ENCODE measurements at regions not wholly inside any gene's neighbourhood (a gene's known extent, or its start where the extent isn't known, plus 50 kb on each side); places are given as distances from the start of the nearest gene placed in this dataset.

DNA sequence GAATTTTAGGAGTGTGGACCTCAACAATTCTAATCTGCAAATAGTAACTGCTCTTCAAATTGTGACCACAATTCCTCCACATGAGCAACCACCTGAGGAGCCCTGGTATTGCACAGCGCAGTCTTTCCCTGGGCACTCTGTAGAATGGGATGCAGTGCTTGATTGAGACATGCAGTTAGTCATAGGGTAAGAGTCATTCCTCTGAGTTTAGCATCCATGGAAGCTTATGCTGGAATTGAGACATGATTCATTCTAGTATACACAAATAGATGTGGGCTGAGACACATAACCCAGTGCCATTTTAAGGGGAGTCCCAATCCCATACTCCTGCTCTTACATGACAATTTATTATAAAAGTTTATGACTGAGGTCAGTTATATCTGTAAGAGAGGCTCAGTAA lies 582.3 kb upstream of the CNTNAP2 start:
- ATAC-seq: no peak
- no peak overlapping the region for H3K4me3 ChIP-seq
- H3K4me2 ChIP-seq: no peak overlapping the region
- WGBS (ENCODE audit: missing lambda C conversion rate): 0% methylated on average over 1 of the region's 1 CpG
- DNase-seq (ENCODE audit: low read depth in 1 of 2, low spot score in 1 of 2): no peak
- TF ChIP-seq, protein P1, sequence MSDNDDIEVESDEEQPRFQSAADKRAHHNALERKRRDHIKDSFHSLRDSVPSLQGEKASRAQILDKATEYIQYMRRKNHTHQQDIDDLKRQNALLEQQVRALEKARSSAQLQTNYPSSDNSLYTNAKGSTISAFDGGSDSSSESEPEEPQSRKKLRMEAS (IDR thresholded peaks at IDR 0.05): no peak
- 0 out of 3 replicates have a peak, but pooled peaks cover 4% of the 10 kb centered on the region for H3K9me3 ChIP-seq
- no peaks in the 10 kb centered on the region for H3K4me1 ChIP-seq
- CTCF ChIA-PET: no interaction called here
- no peak for FAIRE-seq
- H3K27ac ChIP-seq: no peak overlapping the region
- POLR2A ChIA-PET: no interaction called here

DNA sequence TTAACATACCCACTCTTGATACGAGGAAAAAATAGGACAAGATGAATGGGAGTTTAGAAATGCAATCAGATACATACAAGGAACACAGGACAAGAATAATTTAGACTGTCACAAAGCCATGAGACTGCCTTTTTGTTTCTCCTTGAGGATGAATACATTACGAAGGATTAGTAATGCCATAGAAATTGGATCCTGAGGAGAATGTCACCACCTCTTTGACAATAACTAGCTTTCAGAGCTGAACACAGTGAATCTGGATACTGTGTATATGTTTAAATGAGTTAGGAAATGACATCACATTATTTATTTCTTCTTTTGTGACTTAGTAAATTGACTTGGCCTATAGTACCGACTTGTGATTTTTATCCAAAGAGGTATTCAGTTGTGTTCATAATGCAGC lies 596.3 kb upstream of the CNTNAP2 start:
- no peaks in the 10 kb centered on the region for H3K4me1 ChIP-seq
- TF ChIP-seq FOSB (CRISPR knock-in tag; IDR thresholded peaks at IDR 0.05) (no peak), JUNB (IDR thresholded peaks at IDR 0.05) (no peak), CEBPB (IDR thresholded peaks at IDR 0.05) (no peak), MAFK (IDR thresholded peaks at IDR 0.05; ENCODE audit: partially characterized antibody) (no peak), RAD21 (conservative IDR thresholded peaks at IDR 0.05 in 1 of 2, IDR thresholded peaks at IDR 0.05 in 1 of 2) (no peak), TFCP2L1 (CRISPR knock-in tag; IDR thresholded peaks at IDR 0.05) (no peak), MYC (IDR thresholded peaks at IDR 0.05; ENCODE audit: borderline replicate concordance, low read length) (no peak), NR3C1 (IDR thresholded peaks at IDR 0.05) (no peak), NFE2L2 (conservative IDR thresholded peaks at IDR 0.05; ENCODE audit: low read length) (no peak), CHD4 (IDR thresholded peaks at IDR 0.05; ENCODE audit: borderline replicate concordance) (no peak), POLR2AphosphoS2 (conservative IDR thresholded peaks at IDR 0.05; ENCODE audit: low read length) (no peak), ZC3H11A (IDR thresholded peaks at IDR 0.05) (no peak), JUN (IDR thresholded peaks at IDR 0.05) (no peak), GATA3 (IDR thresholded peaks at IDR 0.05; ENCODE audit: borderline replicate concordance) (no peak), CHD2 (IDR thresholded peaks at IDR 0.05; ENCODE audit: low read length, partially characterized antibody) (no peak), BHLHE40 (IDR thresholded peaks at IDR 0.05; ENCODE audit: low read depth, low read length) (no peak), RARB (CRISPR knock-in tag; IDR thresholded peaks at IDR 0.05) (no peak), EP300 (IDR thresholded peaks at IDR 0.05) (no peak), PHF8 (IDR thresholded peaks at IDR 0.05; ENCODE audit: borderline replicate concordance, low read depth) (no peak)
- TF ChIP-seq, protein P2, sequence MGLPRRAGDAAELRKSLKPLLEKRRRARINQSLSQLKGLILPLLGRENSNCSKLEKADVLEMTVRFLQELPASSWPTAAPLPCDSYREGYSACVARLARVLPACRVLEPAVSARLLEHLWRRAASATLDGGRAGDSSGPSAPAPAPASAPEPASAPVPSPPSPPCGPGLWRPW (IDR thresholded peaks at IDR 0.05): no peak
- WGBS (ENCODE audit: missing lambda C conversion rate): 2% methylated on average over 3 of the region's 3 CpGs
- no peak overlapping the region for H3K27ac ChIP-seq
- no peaks in the 10 kb centered on the region; the same call in 1 of the 3 replicates for H3K9me3 ChIP-seq
- DNase-seq (ENCODE audit: low read depth in 1 of 2, low spot score in 1 of 2): no peak
- H3K4me2 ChIP-seq: no peak overlapping the region
- ATAC-seq: no peak
- no peak overlapping the region for H3K4me3 ChIP-seq
- ChIA-PET CTCF (no interaction called here), POLR2A (no interaction called here)
- FAIRE-seq: no peak

DNA sequence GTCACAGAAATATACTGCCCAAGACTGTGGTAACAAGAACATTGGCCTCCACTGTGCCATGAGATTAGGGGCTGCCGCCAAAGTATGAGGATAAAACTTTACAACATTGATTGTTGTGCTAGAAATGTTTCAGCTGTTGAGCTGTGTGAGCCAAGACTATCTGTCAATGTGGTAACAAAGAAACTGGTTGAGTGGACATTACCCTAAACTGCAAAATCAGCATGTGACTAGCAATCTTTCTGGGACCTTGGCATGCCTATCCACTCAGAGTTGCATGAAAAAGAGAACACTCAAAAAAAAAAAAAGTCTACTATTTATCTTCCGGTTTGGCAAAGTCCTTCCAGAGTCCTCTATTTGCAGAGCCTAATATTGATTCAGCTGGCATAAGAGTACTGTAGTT lies 605.6 kb upstream of the CNTNAP2 start:
- DNase-seq (ENCODE audit: low read depth in 1 of 2, low spot score in 1 of 2) (no peak), FAIRE-seq (no peak), ATAC-seq (no peak)
- 0% methylated on average over 2 of the region's 2 CpGs for WGBS (ENCODE audit: missing lambda C conversion rate)
- POLR2A ChIA-PET: no interaction called here
- CTCF ChIA-PET: no interaction called here
- Histone ChIP-seq H3K4me3 (no peak overlapping the region), H3K4me1 (no peaks in the 10 kb centered on the region), H3K4me2 (no peak overlapping the region), H3K9me3 (no peaks in the 10 kb centered on the region), H3K27ac (no peak overlapping the region)
- no peak for TF ChIP-seq CBX8 (IDR thresholded peaks at IDR 0.05)
- TF ChIP-seq ZSCAN20 (CRISPR knock-in tag; IDR thresholded peaks at IDR 0.05): no peak
- TF ChIP-seq, protein P3, sequence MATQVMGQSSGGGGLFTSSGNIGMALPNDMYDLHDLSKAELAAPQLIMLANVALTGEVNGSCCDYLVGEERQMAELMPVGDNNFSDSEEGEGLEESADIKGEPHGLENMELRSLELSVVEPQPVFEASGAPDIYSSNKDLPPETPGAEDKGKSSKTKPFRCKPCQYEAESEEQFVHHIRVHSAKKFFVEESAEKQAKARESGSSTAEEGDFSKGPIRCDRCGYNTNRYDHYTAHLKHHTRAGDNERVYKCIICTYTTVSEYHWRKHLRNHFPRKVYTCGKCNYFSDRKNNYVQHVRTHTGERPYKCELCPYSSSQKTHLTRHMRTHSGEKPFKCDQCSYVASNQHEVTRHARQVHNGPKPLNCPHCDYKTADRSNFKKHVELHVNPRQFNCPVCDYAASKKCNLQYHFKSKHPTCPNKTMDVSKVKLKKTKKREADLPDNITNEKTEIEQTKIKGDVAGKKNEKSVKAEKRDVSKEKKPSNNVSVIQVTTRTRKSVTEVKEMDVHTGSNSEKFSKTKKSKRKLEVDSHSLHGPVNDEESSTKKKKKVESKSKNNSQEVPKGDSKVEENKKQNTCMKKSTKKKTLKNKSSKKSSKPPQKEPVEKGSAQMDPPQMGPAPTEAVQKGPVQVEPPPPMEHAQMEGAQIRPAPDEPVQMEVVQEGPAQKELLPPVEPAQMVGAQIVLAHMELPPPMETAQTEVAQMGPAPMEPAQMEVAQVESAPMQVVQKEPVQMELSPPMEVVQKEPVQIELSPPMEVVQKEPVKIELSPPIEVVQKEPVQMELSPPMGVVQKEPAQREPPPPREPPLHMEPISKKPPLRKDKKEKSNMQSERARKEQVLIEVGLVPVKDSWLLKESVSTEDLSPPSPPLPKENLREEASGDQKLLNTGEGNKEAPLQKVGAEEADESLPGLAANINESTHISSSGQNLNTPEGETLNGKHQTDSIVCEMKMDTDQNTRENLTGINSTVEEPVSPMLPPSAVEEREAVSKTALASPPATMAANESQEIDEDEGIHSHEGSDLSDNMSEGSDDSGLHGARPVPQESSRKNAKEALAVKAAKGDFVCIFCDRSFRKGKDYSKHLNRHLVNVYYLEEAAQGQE (IDR thresholded peaks at IDR 0.05): no peak
- TF ChIP-seq NPAS2 (CRISPR knock-in tag; IDR thresholded peaks at IDR 0.05; ENCODE audit: borderline replicate concordance): no peak
- TF ChIP-seq, protein P4, sequence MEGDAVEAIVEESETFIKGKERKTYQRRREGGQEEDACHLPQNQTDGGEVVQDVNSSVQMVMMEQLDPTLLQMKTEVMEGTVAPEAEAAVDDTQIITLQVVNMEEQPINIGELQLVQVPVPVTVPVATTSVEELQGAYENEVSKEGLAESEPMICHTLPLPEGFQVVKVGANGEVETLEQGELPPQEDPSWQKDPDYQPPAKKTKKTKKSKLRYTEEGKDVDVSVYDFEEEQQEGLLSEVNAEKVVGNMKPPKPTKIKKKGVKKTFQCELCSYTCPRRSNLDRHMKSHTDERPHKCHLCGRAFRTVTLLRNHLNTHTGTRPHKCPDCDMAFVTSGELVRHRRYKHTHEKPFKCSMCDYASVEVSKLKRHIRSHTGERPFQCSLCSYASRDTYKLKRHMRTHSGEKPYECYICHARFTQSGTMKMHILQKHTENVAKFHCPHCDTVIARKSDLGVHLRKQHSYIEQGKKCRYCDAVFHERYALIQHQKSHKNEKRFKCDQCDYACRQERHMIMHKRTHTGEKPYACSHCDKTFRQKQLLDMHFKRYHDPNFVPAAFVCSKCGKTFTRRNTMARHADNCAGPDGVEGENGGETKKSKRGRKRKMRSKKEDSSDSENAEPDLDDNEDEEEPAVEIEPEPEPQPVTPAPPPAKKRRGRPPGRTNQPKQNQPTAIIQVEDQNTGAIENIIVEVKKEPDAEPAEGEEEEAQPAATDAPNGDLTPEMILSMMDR (IDR thresholded peaks at IDR 0.05): no peak
- TF ChIP-seq EP300 (IDR thresholded peaks at IDR 0.05): no peak
- no peak for TF ChIP-seq SMC3 (IDR thresholded peaks at IDR 0.05)

Data from A549 (cell line).